SK-N-SH (cell line): ENCODE measurements at regions not wholly inside any gene's neighbourhood (a gene's known extent, or its start where the extent isn't known, plus 50 kb on each side); places are given as distances from the start of the nearest gene placed in this dataset.

Experiments used
- CTCF ChIA-PET: fragments of 300-600, 350-600 bp; formaldehyde crosslinking; extraction: SDS; loops from one replicate; lab custom pipeline; 2021; lab: Yijun Ruan, JAX
- POLR2A ChIA-PET: fragments of 350-600 bp; sonication (Branson Sonifier 250); formaldehyde crosslinking; extraction: SDS; loops from one replicate; lab custom pipeline; 2020; ENCODE audit warnings: antibody characterized with exemption, inconsistent platforms; lab: Yijun Ruan, JAX
- DNase-seq: peaks from one replicate; pipeline ENCODE4 v3.0.0; 2012
- H2AFZ ChIP-seq: fragments of 200-600 bp; sonication (generic); 2 replicates; pipeline ENCODE4 v1.8.1; 2016; ENCODE audit warnings: antibody characterized with exemption, mild to moderate bottlenecking, low read depth
- H3F3A ChIP-seq: fragments of 200-600 bp; sonication (generic); replicated peaks from 2 replicates; pipeline ENCODE3; 2016; ENCODE audit warnings: antibody characterized with exemption, mild to moderate bottlenecking; ENCODE audit not compliant: insufficient read depth
- H3K27ac ChIP-seq, 2 experiments: fragments of 200-500 bp in 1 of 2; fragments of 200-600 bp in 1 of 2; sonication (Bioruptor generic) in 1 of 2; sonication (generic), shearing (Covaris generic) in 1 of 2; 2 replicates each; pipeline versions ENCODE4 v1.5.1 to v1.6.1; 2014 to 2016; ENCODE audit warnings: low read depth in 2 of 2, inconsistent platforms in 1 of 2, low read length in 1 of 2, mild to moderate bottlenecking in 1 of 2, mixed read lengths in 1 of 2
- H3K27me3 ChIP-seq: fragments of 200-600 bp; sonication (generic), shearing (Covaris generic); 2 replicates; pipeline ENCODE4 v1.6.1; 2016; ENCODE audit warnings: mixed run types; ENCODE audit not compliant: insufficient read depth
- H3K36me3 ChIP-seq, 2 experiments: fragments of 200-500 bp in 1 of 2; fragments of 200-600 bp in 1 of 2; sonication (Bioruptor generic) in 1 of 2; sonication (generic) in 1 of 2; replicated peaks in 1 of 2; 2 replicates each; pipeline versions ENCODE3 to v1.5.1; 2014 to 2016; ENCODE audit warnings: low read length in 1 of 2, mild to moderate bottlenecking in 1 of 2; ENCODE audit not compliant: insufficient read depth in 2 of 2, control insufficient read depth in 1 of 2
- H3K4me1 ChIP-seq, 2 experiments: fragments of 200-500 bp in 1 of 2; fragments of 200-600 bp in 1 of 2; sonication (Bioruptor generic) in 1 of 2; sonication (generic), shearing (Covaris generic) in 1 of 2; 2 replicates each; pipeline versions ENCODE4 v1.5.1 to v1.6.1; 2014 to 2016; ENCODE audit warnings: low read depth in 1 of 2, low read length in 1 of 2, mixed run types in 1 of 2; ENCODE audit not compliant: insufficient read depth in 2 of 2, control insufficient read depth in 1 of 2
- H3K4me2 ChIP-seq: fragments of 200-600 bp; sonication (generic), shearing (Covaris generic); 2 replicates; pipeline ENCODE4 v1.6.1; 2017; ENCODE audit warnings: mixed run types
- H3K4me3 ChIP-seq, 2 experiments: fragments of 200-500 bp in 1 of 2; fragments of 200-600 bp in 1 of 2; sonication (Bioruptor generic) in 1 of 2; sonication (generic), shearing (Covaris generic) in 1 of 2; 2 replicates each; pipeline versions ENCODE4 v1.5.1 to v1.8.1; 2014 to 2016; ENCODE audit warnings: low read depth in 2 of 2, inconsistent platforms in 1 of 2, low read length in 1 of 2, mild to moderate bottlenecking in 1 of 2, mixed read lengths in 1 of 2, moderate library complexity in 1 of 2
- H3K79me2 ChIP-seq: fragments of 200-600 bp; sonication (generic); 2 replicates; pipeline ENCODE4 v1.8.1; 2017; ENCODE audit warnings: mild to moderate bottlenecking; ENCODE audit not compliant: insufficient read depth
- H3K9ac ChIP-seq: fragments of 200-600 bp; sonication (generic); 2 replicates; pipeline ENCODE4 v1.6.1; 2017; ENCODE audit warnings: mixed run types
- H3K9me2 ChIP-seq: fragments of 200-600 bp; sonication (generic); 2 replicates; pipeline ENCODE4 v1.6.1; 2017; ENCODE audit warnings: mixed run types
- H3K9me3 ChIP-seq: fragments of 200-600 bp; sonication (generic); 2 replicates; pipeline ENCODE4 v1.6.1; 2017; ENCODE audit warnings: mixed run types, mild to moderate bottlenecking, moderate library complexity
- H4K20me1 ChIP-seq: fragments of 200-600 bp; sonication (generic); 2 replicates; pipeline ENCODE4 v1.6.1; 2017; ENCODE audit warnings: mild to moderate bottlenecking, mixed run types; ENCODE audit not compliant: insufficient read depth
- CHD2 ChIP-seq: fragments of 150-350 bp; IDR thresholded peaks from 2 replicates; pipeline ENCODE4 v1.6.1; 2018; ENCODE audit warnings: low read length; ENCODE audit not compliant: partially characterized antibody
- ELF1 ChIP-seq: IDR thresholded peaks from 2 replicates; pipeline ENCODE4 v1.4.0; 2012
- FOSL2 ChIP-seq: IDR thresholded peaks from 2 replicates; pipeline ENCODE4 v1.4.0; 2012; ENCODE audit warnings: low read depth, mild to moderate bottlenecking, moderate library complexity, borderline replicate concordance
- FOXJ3 ChIP-seq: sonication (generic); formaldehyde crosslinking; IDR thresholded peaks from 2 replicates; pipeline ENCODE4 v1.5.1; 2020; ENCODE audit warnings: mild to moderate bottlenecking, missing genetic modification reagents
- GABPA ChIP-seq: IDR thresholded peaks from 2 replicates; pipeline ENCODE4 v1.4.0; 2012; ENCODE audit warnings: low read depth, mild to moderate bottlenecking
- GATA2 ChIP-seq: sonication (generic); formaldehyde crosslinking; IDR thresholded peaks from 2 replicates; pipeline ENCODE4 v1.5.0; 2020; ENCODE audit warnings: mild to moderate bottlenecking, missing genetic modification reagents
- IRF3 ChIP-seq: fragments of 150-350 bp; IDR thresholded peaks from 2 replicates; pipeline ENCODE4 v1.6.1; 2016; ENCODE audit warnings: mild to moderate bottlenecking, low read depth, low read length
- JUND ChIP-seq: IDR thresholded peaks from 2 replicates; pipeline ENCODE4 v1.4.0; 2012
- MXI1 ChIP-seq: IDR thresholded peaks from 2 replicates; pipeline ENCODE4 v1.6.1; 2012; ENCODE audit warnings: mild to moderate bottlenecking, low read depth, low read length, improper control_type of control experiment
- NRF1 ChIP-seq: IDR thresholded peaks from 2 replicates; pipeline ENCODE4 v1.6.1; 2012; ENCODE audit warnings: low read depth, mild to moderate bottlenecking, low read length
- POLR2AphosphoS5 ChIP-seq: IDR thresholded peaks from 2 replicates; pipeline ENCODE4 v1.6.1; 2012; ENCODE audit warnings: low read depth, low read length
- RAD21 ChIP-seq: IDR thresholded peaks from 2 replicates; pipeline ENCODE4 v1.6.1; 2012; ENCODE audit warnings: mild to moderate bottlenecking, low read length
- RCOR1 ChIP-seq: fragments of 150-350 bp; IDR thresholded peaks from 2 replicates; pipeline ENCODE4 v1.6.1; 2017; ENCODE audit warnings: antibody characterized with exemption, low read length
- REST ChIP-seq: IDR thresholded peaks from 2 replicates; pipeline ENCODE4 v1.6.1; 2012; ENCODE audit warnings: mild to moderate bottlenecking, low read depth, low read length, moderate library complexity
- RXRA ChIP-seq: IDR thresholded peaks from 2 replicates; pipeline ENCODE4 v1.4.0; 2012; ENCODE audit warnings: low read depth, mild to moderate bottlenecking, borderline replicate concordance
- SIN3A ChIP-seq: IDR thresholded peaks from 2 replicates; pipeline ENCODE4 v1.6.1; 2012; ENCODE audit warnings: low read depth, mild to moderate bottlenecking, low read length, moderate library complexity, borderline replicate concordance
- SMC3 ChIP-seq: IDR thresholded peaks from 2 replicates; pipeline ENCODE4 v1.6.1; 2012; ENCODE audit warnings: low read depth, low read length, improper control_type of control experiment
- TCF12 ChIP-seq: IDR thresholded peaks from 2 replicates; pipeline ENCODE4 v1.4.0; 2012
- TEAD4 ChIP-seq: IDR thresholded peaks from 2 replicates; pipeline ENCODE4 v1.4.0; 2012; ENCODE audit warnings: mild to moderate bottlenecking, borderline replicate concordance; ENCODE audit not compliant: insufficient read depth
- USF1 ChIP-seq: IDR thresholded peaks from 2 replicates; pipeline ENCODE4 v1.4.0; 2012; ENCODE audit warnings: low read depth, borderline replicate concordance
- USF2 ChIP-seq: fragments of 150-350 bp; IDR thresholded peaks from 2 replicates; pipeline ENCODE4 v1.6.1; 2017; ENCODE audit warnings: antibody characterized with exemption, low read length, low read depth, borderline replicate concordance
- ZBTB33 ChIP-seq: IDR thresholded peaks from 2 replicates; pipeline ENCODE4 v1.4.0; 2012; ENCODE audit warnings: low read depth, borderline replicate concordance
- WGBS: methylation state at CpG from one replicate; pipeline ENCODE4 v1.1.6; 2017; ENCODE audit warnings: low lambda C conversion rate; 5-methylcytosine and 5-hydroxymethylcytosine counted together

GRCh38 chr20:21569586-21569985 lies 55.7 kb upstream of the NKX2-2 start (continued):
- no peak for TF ChIP-seq IRF3
- TF ChIP-seq RXRA: no peak
- no peak for TF ChIP-seq FOSL2
- no peak for TF ChIP-seq POLR2AphosphoS5
- TF ChIP-seq RAD21: no peak
- no peak for TF ChIP-seq JUND
- TF ChIP-seq, all 33 proteins: peak for 0

- Histone ChIP-seq H3F3A (no peaks in the 10 kb centered on the region), H3K9me3 (no peaks in the 10 kb centered on the region), H3K9me2 (no peaks in the 10 kb centered on the region), H3K36me3 (no peaks in the 10 kb centered on the region), H4K20me1 (no peaks in the 10 kb centered on the region), H3K4me1 (no peaks in the 10 kb centered on the region), H3K4me3 (no peak overlapping the region), H3K27ac (no peak overlapping the region), H3K4me2 (no peak overlapping the region), H3K9ac (no peak overlapping the region), H3K79me2 (no peaks in the 10 kb centered on the region), H2AFZ (no peak overlapping the region), H3K27me3 (peaks cover 39% of the 10 kb centered on the region)
- 6% methylated on average over 15 of the region's 15 CpGs for whole genome bisulfite sequencing
- POLR2A ChIA-PET: no interaction called here
- no peak for TF ChIP-seq GATA2 (CRISPR knock-in tag)
- TF ChIP-seq RXRA: no peak
- TF ChIP-seq RCOR1: no peak
- TF ChIP-seq SIN3A: no peak
- TF ChIP-seq ELF1: no peak
- TF ChIP-seq MXI1: no peak
- no peak for TF ChIP-seq FOXJ3
- no peak for TF ChIP-seq SMC3
- no peak for TF ChIP-seq NRF1
- no peak for TF ChIP-seq ZBTB33
- no peak for TF ChIP-seq CHD2
- no peak for TF ChIP-seq USF2
- no peak for TF ChIP-seq RAD21
- TF ChIP-seq TCF12: no peak
- no peak for TF ChIP-seq GABPA
- TF ChIP-seq USF1: no peak
- no peak for TF ChIP-seq TEAD4
- no peak for TF ChIP-seq REST
- TF ChIP-seq JUND: no peak
- CTCF ChIA-PET: no interaction called here
- DNase-seq: peak; percentile 6
Measured at GRCh38 chr20:21564127-21564773, 50.4 kb upstream of the NKX2-2 start.
